ENCODE measurements at regions not wholly inside any gene's neighbourhood (a gene's known extent, or its start where the extent isn't known, plus 50 kb on each side); places are given as distances from the start of the nearest gene placed in this dataset.

DNA sequence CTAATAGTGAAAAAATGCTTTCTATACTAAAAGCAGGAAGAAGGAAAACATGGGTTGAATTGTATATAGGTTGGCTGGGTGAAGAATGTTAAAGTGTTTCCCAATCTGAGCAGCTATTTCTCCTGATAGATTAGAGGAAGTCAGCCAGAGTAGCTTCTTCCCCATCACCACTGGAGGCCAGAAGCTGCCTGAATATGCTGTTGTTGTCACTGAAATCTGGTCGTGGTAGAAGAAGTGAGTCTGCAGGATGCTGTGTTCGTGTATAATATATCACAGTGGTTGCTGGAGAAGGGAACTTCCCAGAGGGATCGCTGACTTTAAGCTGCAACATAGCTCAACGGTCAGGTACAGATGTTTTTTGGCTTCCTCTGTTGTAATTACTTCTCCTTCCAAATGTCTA, 247.5 kb upstream of the LRATD1 start:
- no peak for DNase-seq

DNA sequence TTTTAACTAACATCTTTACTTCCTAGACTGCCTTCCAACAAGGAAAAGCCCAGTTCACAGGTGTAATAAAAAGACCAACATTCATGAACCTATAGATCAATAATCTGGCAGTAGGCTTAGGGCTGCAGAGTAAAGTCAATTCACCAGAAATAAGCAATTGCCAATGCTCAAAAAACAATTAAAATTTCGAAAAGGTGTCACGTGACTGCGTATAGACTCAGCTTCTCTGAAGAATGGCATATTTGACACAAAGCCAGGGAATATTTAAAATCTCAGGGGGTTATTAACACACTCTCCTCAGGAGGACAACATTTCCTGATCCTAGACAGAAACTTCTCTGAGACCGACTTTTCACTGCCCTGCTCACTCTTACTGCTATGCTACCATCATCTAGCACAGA, 245.2 kb upstream of the LRATD1 start:
- DNase-seq, result no peak

DNA sequence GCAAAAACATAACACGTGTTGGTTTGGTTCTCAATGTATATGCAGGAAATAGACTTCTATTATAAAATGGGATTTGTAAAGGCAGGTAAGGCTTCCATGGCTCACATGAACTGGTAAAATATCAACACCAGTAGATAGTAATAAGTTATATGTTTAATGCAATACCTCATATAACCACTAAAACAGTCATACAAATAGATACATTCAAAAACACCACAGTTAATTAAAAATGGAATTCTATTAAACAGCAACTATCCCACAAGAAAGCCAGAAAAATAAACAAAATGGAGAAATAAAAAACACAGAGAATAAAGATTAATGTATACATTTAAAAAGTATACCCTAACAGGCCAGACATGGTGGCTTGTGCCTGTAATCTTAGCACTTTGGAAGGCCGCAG, 243.8 kb upstream of the LRATD1 start:
- DNase-seq, result no peak

DNA sequence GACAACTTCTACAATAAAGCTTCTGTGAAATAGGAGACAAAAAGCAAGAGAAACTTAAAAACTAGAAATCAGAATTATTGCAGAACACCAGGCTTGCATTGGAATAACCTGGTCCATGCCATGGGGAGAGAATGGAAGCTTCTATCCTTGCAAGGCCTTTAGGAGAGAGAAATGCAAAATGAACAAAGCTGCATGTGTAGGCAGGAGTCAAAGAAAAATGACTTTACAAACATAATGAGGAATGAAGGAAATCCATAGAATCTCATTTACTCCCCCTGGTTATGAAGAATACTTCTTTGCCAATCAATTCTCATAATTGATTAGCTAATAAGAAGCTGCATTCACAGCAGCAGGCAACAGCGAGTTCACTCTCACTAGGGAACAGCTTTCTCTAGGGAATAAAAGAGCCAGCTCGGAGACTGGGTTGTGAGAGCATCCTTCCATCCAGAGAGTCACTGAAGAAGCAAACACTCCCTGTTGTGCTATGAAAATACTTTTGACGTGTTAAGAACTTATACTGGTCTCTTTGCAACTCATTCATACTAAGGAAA, 235.9 kb upstream of the LRATD1 start:
- DNase-seq, result no peak

DNA sequence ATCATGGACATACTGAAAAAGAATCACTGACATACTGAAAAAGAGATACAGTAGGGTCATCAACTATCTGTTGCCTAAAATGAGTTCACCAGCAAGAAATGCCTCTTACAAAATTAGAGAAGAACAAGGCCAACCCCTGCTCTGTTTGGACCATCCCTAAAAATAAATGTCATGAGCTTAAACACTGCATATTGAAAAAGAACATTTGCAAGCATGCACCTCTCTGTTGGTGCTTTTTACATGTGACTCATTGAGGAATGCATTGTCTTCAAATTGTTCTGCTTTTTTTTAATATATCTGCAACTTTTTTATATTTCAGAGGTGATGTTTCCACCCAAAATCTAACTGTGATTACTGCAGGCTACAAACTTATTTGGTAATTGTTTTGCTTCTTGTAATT, 233.9 kb upstream of the LRATD1 start:
- DNase-seq, result no peak

DNA sequence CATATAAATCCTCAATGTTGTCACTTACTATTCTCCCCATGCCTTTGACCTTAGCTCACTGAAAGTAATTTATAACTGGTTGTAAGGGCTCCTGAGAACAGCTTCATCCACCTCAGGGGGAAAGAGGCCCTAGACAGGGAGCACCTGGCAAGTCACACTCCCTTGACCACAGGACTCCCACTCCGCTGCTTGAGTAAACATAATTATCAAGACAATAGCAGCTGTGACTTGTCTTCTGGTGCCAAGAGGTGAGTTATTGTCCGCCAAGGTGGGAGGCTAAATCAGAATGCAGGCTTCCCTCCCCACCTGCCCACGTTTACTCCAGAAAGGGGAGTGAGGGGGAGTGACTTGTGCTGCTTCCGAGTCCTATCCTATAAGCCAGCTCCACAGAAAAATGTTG, 230.6 kb upstream of the LRATD1 start:
- peak; percentile 75 to 95 for DNase-seq

DNA sequence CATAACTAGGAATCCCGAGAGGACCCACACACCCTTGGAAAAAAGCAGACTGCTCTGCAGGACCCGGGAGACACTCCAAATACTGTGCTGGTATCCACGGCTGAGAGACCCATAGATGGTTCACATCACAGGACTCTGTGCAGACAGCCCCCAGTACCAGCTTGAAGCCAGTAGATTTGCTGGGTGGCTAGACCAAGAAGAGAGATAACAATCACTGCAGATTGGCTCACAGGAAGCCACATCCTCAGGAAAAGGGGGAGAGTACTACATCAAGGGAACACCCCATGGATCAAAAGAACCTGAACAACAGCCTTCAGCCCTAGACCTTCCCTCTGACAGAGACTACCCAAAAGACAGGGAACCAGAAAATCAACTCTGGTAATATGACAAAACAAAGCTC, 223.8 kb upstream of the LRATD1 start:
- no peak for DNase-seq

DNA sequence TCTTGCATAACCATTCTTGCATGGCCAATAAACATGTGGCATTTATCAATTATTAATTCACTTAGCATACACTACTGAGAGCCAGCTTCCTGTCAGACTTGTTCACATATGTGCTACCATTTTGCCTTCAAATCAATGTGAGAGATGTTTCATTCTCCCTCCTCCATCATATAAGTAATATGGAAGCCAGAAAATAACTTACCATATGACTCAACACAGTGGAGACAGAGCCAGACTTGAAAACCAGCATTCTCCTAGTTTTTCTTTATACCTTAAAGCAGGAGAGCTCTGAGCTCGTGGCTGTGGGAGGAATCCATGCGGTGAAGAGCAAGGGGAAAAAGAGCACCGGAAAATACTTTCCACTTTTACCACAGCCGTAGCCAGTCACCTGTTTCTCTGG, 215.0 kb upstream of the LRATD1 start:
- DNase-seq, result no peak

DNA sequence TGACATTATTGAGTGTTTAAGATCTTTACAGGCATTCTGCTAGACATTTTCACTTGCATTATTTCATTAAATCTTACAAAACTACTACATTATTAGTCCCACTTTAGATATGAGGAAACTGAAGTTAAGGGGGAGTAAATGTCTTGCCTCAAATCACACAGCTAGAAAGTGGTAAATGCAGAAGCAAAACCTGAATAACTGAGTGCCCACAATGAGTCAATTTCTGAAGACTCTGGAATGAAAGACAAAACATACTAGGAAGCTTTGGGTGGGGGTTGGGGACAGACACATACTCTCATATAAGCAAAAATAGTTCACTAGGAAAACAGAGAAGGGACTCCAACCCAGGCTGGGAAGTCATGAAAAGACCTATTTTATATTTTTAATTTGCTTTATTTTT, 214.4 kb upstream of the LRATD1 start:
- no peak for DNase-seq

DNA sequence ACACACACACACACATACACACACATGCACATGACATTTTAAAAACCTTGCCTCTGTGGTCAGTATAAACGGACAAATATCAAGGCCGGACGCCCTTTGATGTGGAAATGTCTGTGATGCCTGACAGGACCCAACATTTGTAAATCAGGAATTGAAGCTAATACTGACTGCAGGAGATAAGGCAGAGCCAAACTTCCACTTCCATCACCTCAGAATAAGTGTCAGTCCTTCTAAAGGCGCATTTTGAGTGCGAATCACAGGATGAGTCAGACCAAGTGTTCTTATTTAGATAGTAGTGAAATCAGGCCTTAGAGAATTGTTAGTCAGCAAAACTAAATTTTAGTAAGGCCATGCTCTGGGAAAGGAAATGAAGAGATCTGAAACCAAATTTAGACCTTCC, 211.7 kb upstream of the LRATD1 start:
- no peak for DNase-seq

DNA sequence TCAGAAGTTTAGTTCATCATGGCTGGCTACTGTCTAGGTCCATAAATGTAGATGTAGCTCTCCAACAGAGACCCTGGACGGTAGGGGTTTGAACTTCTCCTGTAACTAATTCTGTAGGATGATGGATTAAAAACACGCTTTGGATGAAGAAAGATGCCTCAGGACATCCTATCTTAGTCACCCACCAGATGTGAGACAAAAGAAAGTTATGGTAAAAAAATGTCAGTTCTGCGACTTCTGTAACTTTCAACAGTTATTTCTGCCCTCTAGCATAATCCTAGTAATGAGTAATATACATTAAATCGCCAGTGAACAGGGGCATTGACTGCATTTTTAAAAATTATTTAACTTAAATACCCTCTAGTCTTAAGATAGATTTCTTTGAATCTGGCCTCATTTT, 210.1 kb upstream of the LRATD1 start:
- no peak for DNase-seq

DNA sequence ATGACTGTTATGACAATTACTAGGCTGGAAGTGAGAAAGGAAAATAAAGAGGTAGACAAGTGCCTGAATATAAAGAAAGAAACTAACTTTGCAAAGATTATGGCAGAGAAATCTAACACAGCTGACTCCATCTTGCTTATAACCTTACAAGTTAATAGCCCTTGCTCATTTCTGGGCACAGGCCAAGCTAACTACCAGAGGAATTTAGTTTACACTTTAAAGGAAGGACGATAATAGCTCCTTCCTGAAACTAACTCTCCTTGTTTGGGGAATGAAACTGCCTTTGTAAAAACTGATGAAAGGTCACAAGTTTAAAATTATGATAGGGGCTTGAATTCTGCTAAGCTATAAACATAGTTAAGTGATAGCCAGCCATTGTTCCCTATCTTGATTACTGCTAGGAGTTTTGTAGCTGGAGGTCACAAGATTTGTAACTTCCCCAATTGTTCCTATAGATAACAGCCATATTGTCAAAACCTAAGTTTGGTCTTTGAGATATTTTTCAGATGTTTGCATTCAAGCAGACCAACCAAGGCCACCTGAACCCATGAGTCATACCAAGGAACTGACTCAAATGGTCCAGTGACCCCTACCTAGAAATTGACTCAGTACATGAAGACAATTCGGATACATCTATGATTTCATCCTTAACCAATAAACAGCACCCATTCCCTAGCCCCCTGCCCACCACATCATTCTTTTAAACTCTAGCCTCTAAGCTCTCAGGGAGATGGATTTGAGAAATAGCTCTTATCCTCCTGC, 209.2 kb upstream of the LRATD1 start:
- no peak for DNase-seq

DNA sequence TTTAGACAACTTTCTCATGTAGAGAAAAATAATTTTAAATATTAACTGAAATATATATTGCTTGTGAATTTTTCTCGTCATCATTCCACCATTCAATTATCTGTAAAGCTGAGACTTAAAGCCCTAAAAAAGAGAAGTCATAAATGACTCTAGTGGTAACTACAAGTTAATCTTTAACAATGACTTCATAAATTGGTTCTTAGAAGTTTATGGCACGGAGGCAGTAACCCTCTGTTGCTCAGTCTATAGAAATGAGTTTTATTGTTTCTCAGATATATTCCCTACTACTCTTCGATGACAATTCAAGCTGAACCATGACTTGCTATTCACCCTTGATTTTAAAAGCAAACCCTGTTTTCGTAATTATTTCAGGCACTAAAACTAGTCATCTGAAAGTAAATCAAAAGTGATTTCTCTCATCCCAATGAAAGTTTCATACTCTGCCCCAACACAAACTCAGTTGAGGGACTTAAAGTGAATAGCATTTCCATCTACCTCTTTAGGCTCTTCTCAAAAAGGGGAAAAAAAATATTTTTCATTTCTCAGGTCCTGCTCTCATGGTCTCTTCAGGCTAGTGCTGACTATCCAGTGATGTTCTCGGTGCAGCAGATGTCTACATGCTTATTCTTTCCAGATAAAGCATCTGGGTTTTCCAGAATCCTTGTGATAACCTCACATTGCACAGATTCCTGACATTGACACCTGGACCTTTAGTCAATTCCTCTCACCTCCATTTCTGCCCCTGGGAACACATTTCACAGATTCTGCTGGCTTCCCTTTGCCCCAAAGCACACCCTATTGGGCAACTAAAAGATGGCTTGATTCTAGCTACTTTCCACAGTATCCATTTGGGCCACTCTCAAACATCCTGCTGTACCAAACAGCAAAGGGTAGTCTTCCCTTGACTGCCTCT, 207.8 kb upstream of the LRATD1 start:
- DNase-seq, result no peak

DNA sequence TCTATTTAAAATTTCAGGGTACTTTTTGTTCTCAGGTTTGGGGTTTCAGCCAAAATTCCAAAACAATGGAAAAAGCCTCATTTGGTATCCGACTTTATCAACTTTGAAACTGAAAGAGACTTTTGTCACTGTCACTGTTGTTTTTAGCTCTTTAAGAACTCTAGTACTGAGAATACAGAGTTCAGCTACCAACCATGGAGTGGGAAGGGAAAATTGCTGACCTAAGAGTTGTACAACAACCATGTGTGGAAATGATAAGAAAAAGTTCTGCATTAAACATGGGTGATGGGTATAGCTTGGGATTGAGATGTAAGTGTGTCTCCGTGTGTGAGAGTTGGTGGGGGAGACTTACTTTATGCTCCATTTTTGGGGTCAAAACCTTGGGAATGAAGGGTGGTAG, 206.6 kb upstream of the LRATD1 start:
- no peak for DNase-seq

DNA sequence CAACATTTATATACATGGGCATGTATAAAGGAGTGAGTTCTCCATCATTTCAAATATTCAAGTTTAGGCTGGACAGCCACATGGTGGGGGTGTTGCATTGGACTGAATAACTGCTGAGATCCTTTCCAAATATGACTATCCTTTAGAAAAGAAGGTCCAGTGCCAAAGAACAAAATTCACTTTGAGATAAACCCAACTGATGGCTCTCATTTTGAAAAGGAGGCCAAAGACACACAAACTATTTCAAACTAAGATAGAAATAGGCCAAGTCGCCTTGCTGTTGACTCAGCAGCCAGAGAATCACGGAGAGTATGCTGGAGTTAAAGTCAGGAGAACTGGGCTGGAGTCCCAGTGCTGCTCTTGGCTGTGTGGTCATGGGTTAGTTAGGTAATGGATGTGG, 204.5 kb upstream of the LRATD1 start:
- no peak for DNase-seq

DNA sequence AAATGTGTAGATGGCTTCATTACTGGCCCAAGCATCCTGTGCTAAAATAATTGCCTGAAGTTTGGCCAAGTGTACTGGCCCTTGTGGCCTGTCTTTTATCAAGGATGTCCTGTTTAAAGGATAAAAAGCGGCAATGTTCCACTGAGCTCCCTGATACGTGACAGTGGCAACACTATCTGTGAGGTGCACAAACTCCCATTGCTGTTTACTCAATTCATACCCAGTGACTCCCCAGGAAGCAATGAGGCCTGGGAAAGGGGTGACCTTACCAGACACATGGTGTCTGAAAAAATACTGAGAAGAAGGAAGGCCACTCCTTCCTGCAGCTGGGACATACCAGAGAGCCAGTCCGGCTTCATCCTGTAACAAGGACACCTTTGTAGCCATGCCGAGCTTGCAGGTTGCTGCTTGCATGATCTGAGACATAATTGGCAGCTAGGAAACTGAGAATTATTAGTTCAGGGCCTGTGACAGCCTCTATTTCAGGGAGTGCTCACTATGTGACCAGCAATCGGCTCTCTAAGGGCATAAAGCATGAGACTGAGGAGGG, 198.5 kb upstream of the LRATD1 start:
- no peak for DNase-seq

DNA sequence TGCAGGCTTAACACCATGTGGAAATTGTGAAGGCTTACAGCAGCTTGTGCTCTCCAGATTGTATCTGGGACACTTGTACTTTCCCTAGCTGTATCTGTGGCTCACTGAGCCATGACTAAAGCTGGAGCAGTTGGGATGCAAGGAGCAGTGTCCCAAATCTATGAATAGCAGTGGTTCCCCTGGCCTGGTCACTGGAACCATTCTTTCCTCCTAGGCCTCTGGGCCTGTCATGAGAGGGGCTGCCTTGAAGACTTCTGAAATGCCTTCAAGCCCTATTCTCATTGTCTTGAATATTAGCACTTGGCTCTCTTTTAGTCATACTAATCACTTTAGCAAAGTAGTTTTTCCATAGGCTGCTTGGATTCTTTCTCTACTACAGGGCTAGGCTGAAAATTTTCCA, 186.8 kb upstream of the LRATD1 start:
- DNase-seq, result no peak

DNA sequence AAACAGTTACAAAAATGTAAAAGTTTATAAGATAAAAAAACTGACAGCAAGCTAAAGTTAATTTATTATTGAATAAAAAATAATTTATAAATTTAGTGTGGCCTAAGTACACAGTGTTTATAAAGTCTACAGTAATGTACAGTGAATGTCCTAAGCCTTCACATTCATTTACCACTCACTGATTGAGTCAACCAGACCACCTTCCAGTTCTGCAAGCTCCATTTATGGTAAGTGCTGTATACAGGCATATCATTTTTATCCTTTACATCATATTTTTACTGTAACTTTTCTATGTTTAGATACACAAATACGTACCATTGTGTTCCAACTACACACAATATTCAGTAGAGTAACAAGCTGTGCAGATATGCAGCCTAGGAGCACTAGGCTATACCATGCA, 184.2 kb upstream of the LRATD1 start:
- DNase-seq, result no peak

DNA sequence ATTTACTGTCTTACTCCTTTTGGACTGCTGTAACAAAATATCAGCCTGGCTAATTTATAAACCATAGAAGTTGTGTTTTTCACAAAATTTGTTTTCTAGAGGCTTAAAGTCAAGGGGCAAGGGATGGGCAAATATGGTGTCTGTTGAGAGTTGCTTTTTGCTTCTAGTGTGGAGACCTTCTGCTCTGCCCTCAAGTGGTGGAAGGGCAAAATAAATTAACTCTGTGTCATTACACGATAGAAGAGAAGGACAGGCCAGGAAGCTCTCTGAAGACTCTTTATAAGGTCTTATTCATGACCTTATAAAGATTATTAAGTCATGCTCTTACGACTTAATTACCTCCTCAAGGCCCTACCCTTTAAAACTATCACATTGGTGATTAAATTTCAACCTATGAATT, 181.2 kb upstream of the LRATD1 start:
- no peak for DNase-seq

DNA sequence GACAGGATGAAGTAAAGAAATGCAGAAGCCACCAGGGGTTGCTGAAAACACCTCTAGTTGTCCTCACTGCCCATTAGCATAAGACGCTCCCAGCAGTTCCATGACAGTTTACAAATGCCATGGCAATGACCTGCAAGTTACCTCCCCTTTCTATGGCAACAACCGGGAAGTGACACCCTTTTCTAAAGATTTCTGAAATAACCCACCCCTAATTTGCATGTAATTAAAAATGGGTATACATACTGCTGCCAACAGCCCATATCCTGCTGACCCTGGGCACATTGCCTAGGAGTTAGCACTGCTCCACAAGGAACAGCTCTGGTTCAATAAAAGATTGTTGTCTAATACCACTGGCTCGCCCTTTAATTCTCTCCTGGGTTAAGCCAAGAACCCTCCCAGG, 178.3 kb upstream of the LRATD1 start:
- DNase-seq, result peak in 1 of 2 experiments; percentile 55

DNA sequence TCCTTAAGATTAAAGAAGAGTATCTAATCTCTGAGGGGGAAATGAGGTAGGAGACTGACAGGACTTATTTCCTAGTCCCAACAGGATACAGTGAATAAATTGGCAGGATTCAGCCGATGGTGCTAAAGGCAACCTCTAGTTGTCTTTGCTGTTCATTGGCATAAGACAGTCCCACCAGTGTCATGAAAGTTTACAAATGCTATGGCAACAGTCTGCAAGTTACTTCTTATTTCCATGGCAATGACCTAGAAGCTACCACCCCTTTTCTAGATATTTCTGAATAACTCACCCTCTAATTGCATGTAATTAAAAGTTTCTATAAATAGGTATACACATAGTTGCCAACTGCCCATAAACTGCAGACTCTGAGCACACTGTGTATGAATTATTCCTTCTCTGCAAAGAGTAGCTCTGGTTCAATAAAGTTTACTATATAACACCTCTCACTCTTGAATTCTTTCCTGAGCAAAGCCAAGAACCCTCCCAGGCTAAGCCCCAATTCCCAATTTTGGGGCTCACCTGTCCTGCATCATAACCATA, 172.7 kb upstream of the LRATD1 start:
- no peak for DNase-seq

DNA sequence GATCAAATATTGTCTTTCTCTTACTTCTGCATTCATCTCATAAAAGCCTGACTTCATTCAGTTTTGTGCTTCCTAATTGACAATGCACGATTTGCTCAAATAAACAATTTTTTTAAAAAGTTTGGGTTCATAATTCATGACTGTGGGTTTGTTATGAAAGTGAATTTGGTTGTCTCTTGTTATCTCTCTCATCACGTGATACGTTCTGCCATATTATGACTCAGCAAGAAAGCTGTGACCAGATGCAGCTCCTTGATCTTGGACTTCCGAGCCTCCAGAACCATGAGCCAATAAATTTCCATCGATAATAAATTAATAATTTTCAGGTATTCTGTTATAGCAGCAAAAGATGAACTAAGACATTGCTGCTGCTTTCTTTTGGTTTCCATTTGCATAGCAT, 156.5 kb upstream of the LRATD1 start:
- no peak for DNase-seq

DNA sequence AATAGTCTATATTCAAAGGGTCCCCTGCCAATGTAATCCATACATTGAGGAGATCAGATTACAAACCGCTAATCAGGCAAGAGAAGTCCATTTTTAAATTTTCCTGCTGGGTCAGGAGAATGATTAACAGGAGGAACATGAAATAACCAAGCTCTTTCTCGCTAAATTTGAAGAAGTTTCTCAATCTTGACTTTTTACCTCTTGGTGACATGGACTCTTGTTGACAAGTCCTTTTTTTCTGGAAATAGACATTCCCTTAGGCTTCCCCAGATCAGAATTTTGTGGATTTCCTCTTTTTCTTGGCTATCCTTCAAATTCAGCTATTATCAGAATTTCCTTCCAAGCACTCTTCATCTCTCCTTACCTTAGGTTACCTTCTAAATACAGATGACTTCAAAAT, 153.0 kb upstream of the LRATD1 start:
- no peak for DNase-seq

DNA sequence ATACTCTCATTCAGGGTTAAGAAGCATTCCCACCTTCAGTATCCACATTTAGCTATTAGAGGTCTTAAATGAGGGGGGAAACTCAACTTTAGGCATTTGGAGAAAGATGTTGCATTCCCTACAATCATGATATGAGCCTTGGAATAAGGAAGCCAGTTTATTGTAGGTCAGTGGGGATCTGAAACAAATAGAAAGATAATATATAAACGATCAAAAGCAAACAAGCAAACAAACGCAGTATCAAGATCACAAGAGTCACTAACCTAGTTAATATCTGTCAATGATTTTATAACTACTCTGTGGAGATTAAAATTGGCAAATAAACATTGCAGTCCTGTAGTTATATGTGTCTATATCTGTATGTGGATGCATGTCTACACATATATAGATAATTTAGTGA, 152.4 kb upstream of the LRATD1 start:
- DNase-seq, result no peak

Data from NCI-H2081 (cell line).